GM19240 (cell line): ENCODE measurements at regions not wholly inside any gene's neighbourhood (a gene's known extent, or its start where the extent isn't known, plus 50 kb on each side); places are given as distances from the start of the nearest gene placed in this dataset.

Source experiments
- DNase-seq: peaks from one replicate; pipeline ENCODE4 v3.0.0; 2011; ENCODE audit warnings: low spot score; ENCODE audit not compliant: insufficient read length

- no peak for DNase-seq
These were observed 523.5 kb upstream of the KLF4 start for GRCh38 chr9:108012886-108013665.

DNA sequence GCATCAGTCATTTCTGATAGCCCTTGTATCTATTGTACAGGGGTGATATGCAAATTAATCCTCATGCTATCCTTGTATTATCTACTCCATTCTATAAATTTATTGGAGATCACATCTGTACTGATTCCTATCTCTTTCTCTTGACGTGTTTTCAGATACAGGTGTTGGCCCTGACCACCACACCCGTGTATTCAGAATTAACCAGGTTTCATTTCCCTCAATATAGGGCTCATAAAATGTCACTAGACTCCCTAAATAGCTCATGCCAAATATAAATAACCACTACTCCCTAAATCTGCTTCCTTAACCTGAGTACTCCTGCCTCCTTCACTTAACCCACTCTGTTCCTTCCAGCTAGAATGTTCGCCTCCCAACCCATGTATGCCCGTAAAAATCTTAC lies 522.8 kb upstream of the KLF4 start:
- DNase-seq = no peak

- DNase-seq = no peak
These were observed 514.0 kb upstream of the KLF4 start for GRCh38 chr9:108003526-108003925.

GRCh38 chr9:108002371-108002956 lies 512.9 kb upstream of the KLF4 start:
- no peak for DNase-seq

DNA sequence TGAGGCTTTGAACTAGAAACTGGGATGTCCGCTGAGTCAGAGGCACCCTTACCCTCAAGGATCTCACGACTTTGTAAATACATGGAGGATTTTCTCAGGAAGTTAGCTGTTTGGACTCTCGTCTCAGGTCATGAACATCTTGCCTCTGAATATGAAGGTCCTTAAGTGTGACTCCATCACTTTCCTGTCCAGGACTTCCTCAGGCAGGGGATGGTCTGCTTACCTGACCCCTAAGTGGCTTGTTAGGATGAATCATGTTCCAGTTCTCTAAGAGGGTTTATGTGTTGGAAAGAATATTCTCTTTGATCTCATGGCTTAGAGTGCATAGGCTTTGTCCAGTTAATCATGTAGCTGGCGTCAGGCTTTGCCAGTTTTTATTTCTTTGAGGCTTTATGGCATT lies 511.7 kb upstream of the KLF4 start:
- DNase-seq = no peak

DNA sequence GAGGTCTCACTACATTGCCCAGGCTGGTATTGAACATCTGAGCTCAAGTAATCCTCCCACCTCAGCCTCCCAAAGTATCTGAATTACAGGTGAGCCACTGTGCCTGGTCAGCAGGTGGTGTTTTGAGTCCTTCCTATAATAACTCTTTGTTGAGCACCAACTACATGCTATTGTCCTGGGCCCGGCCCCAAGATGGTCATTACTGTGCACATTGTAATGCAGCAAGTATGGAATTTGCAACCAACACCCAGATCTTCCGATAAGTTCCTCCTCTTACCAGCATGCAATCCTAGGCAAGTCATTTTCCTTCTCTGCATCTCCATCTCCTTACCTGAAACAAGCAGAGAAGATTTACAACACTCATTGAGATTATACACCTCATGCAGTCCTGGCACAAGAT lies 510.3 kb upstream of the KLF4 start:
- no peak for DNase-seq

DNA sequence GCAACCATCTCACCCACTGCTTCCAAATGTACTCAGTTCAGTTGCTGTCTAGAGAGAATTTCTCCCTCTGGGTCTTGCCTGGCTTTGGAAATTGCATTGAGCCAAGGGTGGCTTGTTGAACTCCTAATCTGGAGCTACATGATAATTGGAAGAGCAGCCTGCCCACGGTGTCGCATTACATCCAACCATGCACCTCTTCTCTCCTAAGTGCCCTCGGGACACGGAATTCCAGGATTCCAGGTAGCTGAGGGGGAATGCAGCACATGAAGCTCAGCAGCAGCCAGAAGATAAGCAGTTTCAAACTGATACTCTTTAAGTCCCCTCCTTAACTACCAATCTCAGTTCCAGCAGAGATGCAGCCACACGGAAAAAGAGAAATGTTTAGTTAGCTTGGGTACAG lies 509.4 kb upstream of the KLF4 start:
- DNase-seq = no peak

GRCh38 chr9:107994648-107995047 lies 505.1 kb upstream of the KLF4 start:
- DNase-seq = no peak

GRCh38 chr9:107992271-107992670 lies 502.7 kb upstream of the KLF4 start:
- no peak for DNase-seq

GRCh38 chr9:107991581-107991980 lies 502.0 kb upstream of the KLF4 start:
- no peak for DNase-seq

DNA sequence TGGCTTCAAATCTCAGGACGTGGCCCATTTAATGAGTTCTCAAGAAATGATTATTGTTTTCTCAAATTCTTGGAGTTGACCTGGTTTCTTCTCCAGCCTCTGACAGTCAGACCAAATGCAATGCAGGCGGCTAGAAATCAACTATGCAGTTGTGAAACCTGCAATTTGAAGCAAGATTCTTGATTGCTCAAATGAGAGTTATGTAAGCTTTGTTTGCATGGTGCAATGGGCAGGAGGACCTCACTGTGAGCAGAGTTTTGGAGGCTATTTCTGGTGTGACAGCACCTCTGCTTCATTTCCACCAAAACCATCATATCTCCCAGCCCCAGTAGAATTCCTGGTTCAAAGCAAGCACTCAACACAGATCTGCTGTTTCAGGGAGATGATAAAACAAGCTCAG lies 500.0 kb upstream of the KLF4 start:
- no peak for DNase-seq

- DNase-seq = no peak
These were observed 499.5 kb upstream of the KLF4 start for GRCh38 chr9:107989099-107989498.

GRCh38 chr9:107984956-107985355 lies 495.4 kb upstream of the KLF4 start:
- DNase-seq = no peak

- DNase-seq = no peak
These were observed 494.2 kb upstream of the KLF4 start for GRCh38 chr9:107983762-107984161.

GRCh38 chr9:107983181-107983603 lies 493.6 kb upstream of the KLF4 start:
- DNase-seq = no peak

DNA sequence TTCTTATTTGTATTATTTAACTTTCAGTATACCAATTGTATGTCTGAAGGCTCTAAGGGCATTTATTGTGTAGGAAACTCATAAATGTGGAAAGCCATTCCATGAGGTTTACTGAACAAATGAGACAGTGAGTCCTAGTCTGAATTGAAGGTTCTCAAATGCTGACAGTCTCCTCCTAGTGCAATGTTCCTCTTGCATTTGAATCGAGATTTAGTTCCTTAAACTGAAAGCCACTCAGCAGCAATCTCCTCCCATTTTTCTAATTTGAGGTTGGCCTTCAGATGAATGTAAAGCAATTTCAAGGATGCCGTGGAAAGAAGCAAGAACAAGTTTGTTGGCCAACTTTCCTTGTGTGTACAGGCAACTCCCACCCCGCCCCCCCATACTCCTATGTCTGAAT lies 493.2 kb upstream of the KLF4 start:
- DNase-seq = no peak

DNA sequence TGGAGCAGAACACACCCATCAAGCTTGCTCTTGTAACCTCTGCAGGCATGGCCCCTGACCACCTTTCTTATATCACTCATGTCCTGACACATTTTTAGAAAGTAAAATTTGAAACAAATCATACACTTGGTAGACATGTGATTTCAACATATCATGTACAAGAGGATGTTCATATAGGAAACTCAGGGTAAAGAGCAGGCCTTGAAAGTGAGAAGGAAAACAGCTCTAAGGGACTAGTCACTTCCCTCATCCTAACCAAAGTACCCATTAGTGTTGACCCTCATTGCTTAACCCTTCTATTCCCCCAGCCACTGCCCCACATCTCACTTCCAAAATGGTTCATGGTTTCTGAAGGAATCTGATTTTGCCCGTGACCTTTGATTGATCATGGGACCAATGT lies 492.4 kb upstream of the KLF4 start:
- DNase-seq = no peak

DNA sequence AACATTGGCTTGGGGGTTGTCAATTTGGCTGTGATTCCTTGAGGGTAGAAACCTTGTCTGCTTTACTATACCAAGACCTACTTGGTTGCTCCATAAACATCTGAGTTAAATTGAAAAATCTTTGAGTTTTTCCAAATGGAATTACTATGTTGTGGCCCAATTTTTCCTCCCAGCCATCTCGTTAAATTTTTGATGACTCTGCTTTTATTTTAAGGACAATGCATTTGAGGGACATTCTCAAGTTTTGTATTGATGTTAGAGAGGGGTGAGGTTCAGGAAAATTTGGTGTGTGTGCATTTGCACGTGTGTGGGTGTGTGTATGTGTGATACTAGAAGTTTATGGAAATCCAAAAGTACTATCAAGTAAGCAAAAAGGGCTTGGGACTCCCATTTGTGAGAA lies 491.4 kb upstream of the KLF4 start:
- DNase-seq = no peak

GRCh38 chr9:107976767-107977166 lies 487.2 kb upstream of the KLF4 start:
- DNase-seq = no peak

DNA sequence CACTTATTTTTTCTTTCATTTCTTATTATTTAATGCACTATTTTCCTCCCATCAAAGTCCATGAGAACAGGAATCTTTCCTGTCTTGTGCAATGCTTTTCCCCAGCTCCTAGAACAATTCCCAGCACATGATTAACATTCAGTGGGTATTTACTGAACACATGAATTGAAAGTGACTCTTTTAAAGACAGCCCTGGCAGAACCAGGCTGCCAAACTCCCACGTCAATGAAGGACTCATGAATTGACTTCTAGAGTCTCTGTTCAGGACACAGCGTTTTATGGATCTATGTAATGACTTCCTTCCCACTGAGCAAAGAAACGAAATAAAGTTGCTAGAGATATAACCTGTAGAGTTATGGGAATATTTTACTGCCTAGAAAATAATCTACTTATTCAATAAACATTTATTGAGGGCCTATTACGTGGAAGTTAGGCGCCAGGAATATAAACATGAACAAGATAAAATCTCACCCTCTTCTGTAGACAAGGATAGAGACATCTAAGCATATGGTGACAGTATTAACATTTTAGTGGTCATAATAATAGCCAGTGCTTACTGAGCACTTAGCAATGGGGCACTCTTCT lies 485.9 kb upstream of the KLF4 start:
- no peak for DNase-seq

DNA sequence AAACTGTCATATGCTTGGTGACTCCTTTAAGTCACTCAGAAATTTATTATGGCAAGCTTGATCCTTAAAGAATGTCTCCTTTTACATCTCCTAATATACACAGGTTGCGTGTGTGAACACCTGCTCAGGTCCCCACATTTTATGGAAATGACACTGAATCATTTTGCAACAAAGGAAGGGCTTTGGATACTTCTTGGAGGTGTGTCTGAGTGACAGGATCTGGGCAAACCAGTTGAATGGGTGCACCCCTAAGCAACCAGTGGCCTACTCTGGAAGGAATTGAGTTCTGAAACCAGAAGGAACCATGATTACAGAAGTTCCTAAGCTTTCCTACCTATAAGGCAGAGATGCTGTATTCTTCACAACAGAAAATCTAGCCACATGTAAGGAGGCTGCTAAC lies 483.9 kb upstream of the KLF4 start:
- no peak for DNase-seq

DNA sequence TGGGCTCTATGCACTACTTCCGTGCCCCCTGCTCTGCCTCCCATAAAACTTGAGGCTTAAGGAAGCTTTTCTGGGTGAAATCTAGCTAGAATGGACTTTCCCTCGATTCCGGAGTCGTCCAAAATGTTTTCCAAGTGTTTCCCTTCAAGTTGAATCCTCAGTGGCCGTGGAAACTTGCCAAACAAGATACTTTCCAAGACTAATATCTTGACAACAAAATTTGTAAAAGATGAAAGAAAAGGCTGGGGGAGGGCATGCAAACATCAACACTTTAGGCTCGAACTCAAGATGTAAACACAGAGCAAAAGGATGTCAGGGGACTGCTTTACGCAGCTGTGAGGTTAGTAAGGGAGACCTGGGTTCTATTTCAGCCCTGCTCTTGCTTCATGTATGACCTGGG lies 482.8 kb upstream of the KLF4 start:
- no peak for DNase-seq

DNA sequence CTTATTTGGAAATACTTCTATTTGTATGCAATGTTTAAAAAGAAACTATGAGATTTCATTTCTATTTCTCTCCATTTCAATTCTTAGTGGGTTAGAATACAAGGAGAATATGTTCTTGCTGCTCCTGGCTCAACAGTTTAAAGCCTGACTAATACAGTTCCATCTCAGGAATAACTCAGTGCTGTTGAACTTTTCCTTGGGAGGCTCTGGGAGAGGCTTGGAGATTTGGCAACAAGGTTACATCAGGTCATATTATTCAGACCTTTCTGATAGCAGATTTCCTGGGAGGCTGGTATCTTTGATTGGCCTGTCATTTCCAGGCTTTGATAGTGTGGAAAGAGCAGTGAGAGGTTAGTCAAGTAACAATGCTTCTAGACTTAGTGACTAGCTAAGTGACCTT lies 481.7 kb upstream of the KLF4 start:
- DNase-seq = no peak
